CD4-positive, alpha-beta memory T cell (primary cell): ENCODE measurements at regions not wholly inside any gene's neighbourhood (a gene's known extent, or its start where the extent isn't known, plus 50 kb on each side); places are given as distances from the start of the nearest gene placed in this dataset.

Source experiments
- CTCF ChIA-PET: fragments of 350-600 bp; sonication (Branson Sonifier 250); formaldehyde crosslinking; loops from one replicate; lab custom pipeline; 2021; ENCODE audit warnings: inconsistent platforms; ENCODE audit not compliant: partially characterized antibody; lab: Charles Lee
- POLR2A ChIA-PET: fragments of 350-600 bp; sonication (Branson Sonifier 250); formaldehyde crosslinking; loops from one replicate; lab custom pipeline; 2021; ENCODE audit not compliant: partially characterized antibody; lab: Charles Lee
- DNase-seq, 5 donors: peaks; one replicate each; pipeline versions ENCODE4 v3.0.0 to v3.0.0-alpha.2; 2020 to 2022; ENCODE audit warnings: mixed read lengths in 1 of 5
- H3K27ac ChIP-seq: one replicate; pipeline ENCODE4 v1.7.0; 2013; ENCODE audit warnings: low read depth, low read length
- H3K27me3 ChIP-seq: 2 replicates; pipeline ENCODE4 v1.7.0; 2013; ENCODE audit warnings: mild to moderate bottlenecking, low read length, moderate library complexity; ENCODE audit not compliant: insufficient read depth
- H3K36me3 ChIP-seq: 2 replicates; pipeline ENCODE4 v1.7.0; 2013; ENCODE audit warnings: mild to moderate bottlenecking, low read length, moderate library complexity; ENCODE audit not compliant: insufficient read depth
- H3K4me1 ChIP-seq: 2 replicates; pipeline ENCODE4 v1.7.0; 2013; ENCODE audit warnings: mild to moderate bottlenecking, low read length, moderate library complexity; ENCODE audit not compliant: insufficient read depth
- H3K4me3 ChIP-seq, 2 donors: one replicate each; pipeline ENCODE4 v1.7.0; 2013; ENCODE audit warnings: low read length in 2 of 2, mild to moderate bottlenecking in 1 of 2
- H3K9me3 ChIP-seq, 2 donors: one replicate each; pipeline ENCODE4 v1.7.0; 2013; ENCODE audit warnings: low read length in 2 of 2, control low read depth in 1 of 2; ENCODE audit not compliant: control insufficient read depth in 1 of 2
- H3K27ac Mint-ChIP-seq, 7 donors: one replicate each; pipeline ENCODE4 v1.8.0; 2020 to 2021; ENCODE audit warnings: mixed read lengths in 7 of 7, mild to moderate bottlenecking in 6 of 7, inconsistent platforms in 3 of 7, moderate library complexity in 3 of 7
- H3K27me3 Mint-ChIP-seq, 2 donors: one replicate each; pipeline ENCODE4 v1.8.0; 2020 to 2021; ENCODE audit warnings: mixed read lengths in 2 of 2
- H3K36me3 Mint-ChIP-seq, 2 donors: one replicate each; pipeline ENCODE4 v1.8.0; 2020 to 2021; ENCODE audit warnings: mixed read lengths in 2 of 2, inconsistent platforms in 1 of 2, mild to moderate bottlenecking in 1 of 2
- H3K4me1 Mint-ChIP-seq, 4 donors: one replicate each; pipeline ENCODE4 v1.8.0; 2020 to 2021; ENCODE audit warnings: mixed read lengths in 4 of 4, mild to moderate bottlenecking in 1 of 4
- H3K4me3 Mint-ChIP-seq, 8 donors: one replicate each; pipeline ENCODE4 v1.8.0; 2020 to 2021; ENCODE audit warnings: mixed read lengths in 8 of 8, mild to moderate bottlenecking in 7 of 8, moderate library complexity in 6 of 8, inconsistent platforms in 3 of 8
- H3K9me3 Mint-ChIP-seq, 8 donors: one replicate each; pipeline ENCODE4 v1.8.0; 2020 to 2021; ENCODE audit warnings: mixed read lengths in 8 of 8, mild to moderate bottlenecking in 5 of 8, inconsistent platforms in 3 of 8, moderate library complexity in 1 of 8
- intact Hi-C: fragments of 100-400 bp; cut with micrococcal nuclease; formaldehyde crosslinking; loops from one replicate; pipeline ENCODE4 v1.15.1; 2023

GRCh38 chr14:98909251-98909944, 362.6 kb downstream of the BCL11B start:
- Mint-ChIP-seq H3K9me3 (no peaks in the 10 kb centered on the region), H3K4me1 (peaks cover 16 to 37% (median 26%) of the 10 kb centered on the region in 4 donors), H3K4me3 (no peak overlapping the region), H3K27me3 (peaks cover 0 to 1% of the 10 kb centered on the region in 2 donors), H3K27ac (peak overlapping the region in 2 of 7 donors; percentile 23 to 80), H3K36me3 (no peaks in the 10 kb centered on the region)
- no peak overlapping the region for H3K4me3 ChIP-seq
- H3K27me3 ChIP-seq: no peaks in the 10 kb centered on the region
- no peaks in the 10 kb centered on the region for H3K36me3 ChIP-seq
- POLR2A ChIA-PET: no interaction called here
- peaks cover 20% of the 10 kb centered on the region for H3K4me1 ChIP-seq
- H3K27ac ChIP-seq: no peak overlapping the region
- CTCF ChIA-PET: no interaction called here
- intact Hi-C loops: no loop called here
- no peaks in the 10 kb centered on the region for H3K9me3 ChIP-seq
- no peak for DNase-seq

- Histone ChIP-seq H3K4me1 (peaks cover 20% of the 10 kb centered on the region), H3K27ac (no peak overlapping the region), H3K4me3 (no peak overlapping the region), H3K9me3 (no peaks in the 10 kb centered on the region), H3K27me3 (no peaks in the 10 kb centered on the region), H3K36me3 (no peaks in the 10 kb centered on the region)
- peaks cover 0 to 1% of the 10 kb centered on the region in 2 donors for H3K27me3 Mint-ChIP-seq
- no peak overlapping the region for H3K27ac Mint-ChIP-seq
- H3K9me3 Mint-ChIP-seq: no peaks in the 10 kb centered on the region
- DNase-seq: no peak
- H3K36me3 Mint-ChIP-seq: no peaks in the 10 kb centered on the region
- intact Hi-C loops: no loop called here
- POLR2A ChIA-PET: no interaction called here
- peaks cover 16 to 37% (median 26%) of the 10 kb centered on the region in 4 donors for H3K4me1 Mint-ChIP-seq
- no peak overlapping the region for H3K4me3 Mint-ChIP-seq
- CTCF ChIA-PET: interaction anchor here (3.7 kb wide), 1 partner anchor 772 kb away, joined by 22 read pairs; no protein-coding TSS in a partner anchor
Measured at GRCh38 chr14:98910061-98910460, 361.9 kb downstream of the BCL11B start.

- intact Hi-C loops: loop anchor here (1.0 kb wide), 1 partner anchor 72 kb away; no protein-coding TSS in a partner anchor
- DNase-seq: peak in 4 of 5 donors; percentile 34 to 55 (median 52)
- H3K9me3 Mint-ChIP-seq: no peaks in the 10 kb centered on the region
- Histone ChIP-seq H3K9me3 (no peaks in the 10 kb centered on the region), H3K27ac (no peak overlapping the region), H3K4me1 (peaks cover 20% of the 10 kb centered on the region), H3K27me3 (no peaks in the 10 kb centered on the region), H3K36me3 (no peaks in the 10 kb centered on the region), H3K4me3 (no peak overlapping the region)
- POLR2A ChIA-PET: interaction anchor here (0.7 to 2.8 kb wide), 16 partner anchors 10 to 690 kb away, joined by 3 to 29 read pairs (median 4); partner anchors contain the start of gene BCL11B
- H3K4me1 Mint-ChIP-seq: peaks cover 24 to 44% (median 31%) of the 10 kb centered on the region in 4 donors
- H3K4me3 Mint-ChIP-seq: peak overlapping the region in 6 of 8 donors; percentile 5 to 38 (median 16)
- H3K36me3 Mint-ChIP-seq: no peaks in the 10 kb centered on the region
- peaks cover 0 to 1% of the 10 kb centered on the region in 2 donors for H3K27me3 Mint-ChIP-seq
- H3K27ac Mint-ChIP-seq: peak overlapping the region; percentile 10 to 92 (median 77)
- CTCF ChIA-PET: interaction anchor here (0.6 to 3.7 kb wide), 9 partner anchors 13 to 774 kb away, joined by 3 to 22 read pairs (median 5); no protein-coding TSS in a partner anchor
Measured at GRCh38 chr14:98912655-98913054, 359.3 kb downstream of the BCL11B start.

GRCh38 chr14:98913967-98914650, 357.9 kb downstream of the BCL11B start:
- H3K27me3 ChIP-seq: no peaks in the 10 kb centered on the region
- CTCF ChIA-PET: interaction anchor here (1.0 to 3.7 kb wide), 4 partner anchors 12 to 776 kb away, joined by 3 to 22 read pairs (median 6); no protein-coding TSS in a partner anchor

GRCh38 chr14:98914942-98915341, 357.1 kb downstream of the BCL11B start:
- Histone ChIP-seq H3K27me3 (no peaks in the 10 kb centered on the region), H3K9me3 (no peaks in the 10 kb centered on the region), H3K27ac (no peak overlapping the region), H3K4me1 (peaks cover 20% of the 10 kb centered on the region), H3K4me3 (no peak overlapping the region), H3K36me3 (no peaks in the 10 kb centered on the region)
- no peak for DNase-seq
- Mint-ChIP-seq H3K36me3 (no peaks in the 10 kb centered on the region), H3K4me1 (peaks cover 24 to 39% (median 34%) of the 10 kb centered on the region in 4 donors), H3K4me3 (no peak overlapping the region), H3K27ac (peak overlapping the region in 1 of 7 donors; percentile 23), H3K9me3 (peaks cover 0 to 2% (median 0%) of the 10 kb centered on the region in 8 donors), H3K27me3 (no peaks in the 10 kb centered on the region)
- ChIA-PET POLR2A (no interaction called here), CTCF (interaction anchor here (1.0 kb wide), 1 partner anchor 11 kb away, joined by 3 read pairs; no protein-coding TSS in a partner anchor)
- intact Hi-C loops: no loop called here

More at GRCh38 chr14:98913967-98914650, 357.9 kb downstream of the BCL11B start:
- H3K36me3 ChIP-seq: no peaks in the 10 kb centered on the region
- H3K4me3 ChIP-seq: no peak overlapping the region
- Mint-ChIP-seq H3K9me3 (peaks cover 0 to 2% (median 0%) of the 10 kb centered on the region in 8 donors), H3K27ac (peak overlapping the region in 4 of 7 donors; percentile 30 to 86 (median 68)), H3K4me3 (peak overlapping the region in 1 of 8 donors; percentile 30), H3K4me1 (peaks cover 24 to 44% (median 34%) of the 10 kb centered on the region in 4 donors), H3K36me3 (no peaks in the 10 kb centered on the region), H3K27me3 (no peaks in the 10 kb centered on the region)
- H3K9me3 ChIP-seq: no peaks in the 10 kb centered on the region
- H3K4me1 ChIP-seq: peaks cover 20% of the 10 kb centered on the region
- no peak for DNase-seq
- intact Hi-C loops: no loop called here
- H3K27ac ChIP-seq: no peak overlapping the region
- POLR2A ChIA-PET: interaction anchor here (0.6 to 2.8 kb wide), 6 partner anchors 12 to 352 kb away, joined by 3 to 29 read pairs (median 8); no protein-coding TSS in a partner anchor

GRCh38 chr14:98915625-98916024, 356.4 kb downstream of the BCL11B start:
- no peak for DNase-seq
- ChIA-PET CTCF (interaction anchor here (1.0 kb wide), 1 partner anchor 10 kb away, joined by 3 read pairs; no protein-coding TSS in a partner anchor), POLR2A (interaction anchor here (0.6 kb wide), 1 partner anchor 1319 kb away, joined by 6 read pairs; no protein-coding TSS in a partner anchor)
- Histone ChIP-seq H3K4me1 (peaks cover 20% of the 10 kb centered on the region), H3K4me3 (no peak overlapping the region), H3K27ac (no peak overlapping the region), H3K36me3 (no peaks in the 10 kb centered on the region), H3K9me3 (no peaks in the 10 kb centered on the region), H3K27me3 (no peaks in the 10 kb centered on the region)
- H3K27ac Mint-ChIP-seq: peak overlapping the region in 1 of 7 donors; percentile 55
- H3K4me1 Mint-ChIP-seq: peaks cover 23 to 36% (median 30%) of the 10 kb centered on the region in 4 donors
- H3K9me3 Mint-ChIP-seq: peaks cover 0 to 2% (median 0%) of the 10 kb centered on the region in 8 donors
- H3K36me3 Mint-ChIP-seq: peaks cover 0 to under 1% of the 10 kb centered on the region in 2 donors
- intact Hi-C loops: no loop called here
- H3K27me3 Mint-ChIP-seq: no peaks in the 10 kb centered on the region
- no peak overlapping the region for H3K4me3 Mint-ChIP-seq
